T-helper 2 cell treated with Interferon-gamma antibody and Interleukin-4, amounts not matched to agents 5 μg/mL and 100 μg/mL, for 36 hours (primary cell): ENCODE measurements at regions not wholly inside any gene's neighbourhood (a gene's known extent, or its start where the extent isn't known, plus 50 kb on each side); places are given as distances from the start of the nearest gene placed in this dataset.

ENCODE experiments used
- DNase-seq: peaks from one replicate; pipeline ENCODE4 v3.0.0; 2021; ENCODE audit warnings: low spot score
- H3K27ac Mint-ChIP-seq: one replicate; pipeline ENCODE4 v1.8.0; 2021; ENCODE audit warnings: mild to moderate bottlenecking, mixed read lengths
- H3K27me3 Mint-ChIP-seq: one replicate; pipeline ENCODE4 v1.8.0; 2021; ENCODE audit warnings: low read depth, mixed read lengths
- H3K36me3 Mint-ChIP-seq: one replicate; pipeline ENCODE4 v1.8.0; 2021; ENCODE audit warnings: low read depth, mixed read lengths
- H3K4me1 Mint-ChIP-seq: one replicate; pipeline ENCODE4 v1.8.0; 2021; ENCODE audit warnings: low read depth, mixed read lengths
- H3K4me3 Mint-ChIP-seq: one replicate; pipeline ENCODE4 v1.8.0; 2022; ENCODE audit warnings: mild to moderate bottlenecking, moderate library complexity, mixed read lengths
- H3K9me3 Mint-ChIP-seq: one replicate; pipeline ENCODE4 v1.8.0; 2021; ENCODE audit warnings: mixed read lengths

DNA sequence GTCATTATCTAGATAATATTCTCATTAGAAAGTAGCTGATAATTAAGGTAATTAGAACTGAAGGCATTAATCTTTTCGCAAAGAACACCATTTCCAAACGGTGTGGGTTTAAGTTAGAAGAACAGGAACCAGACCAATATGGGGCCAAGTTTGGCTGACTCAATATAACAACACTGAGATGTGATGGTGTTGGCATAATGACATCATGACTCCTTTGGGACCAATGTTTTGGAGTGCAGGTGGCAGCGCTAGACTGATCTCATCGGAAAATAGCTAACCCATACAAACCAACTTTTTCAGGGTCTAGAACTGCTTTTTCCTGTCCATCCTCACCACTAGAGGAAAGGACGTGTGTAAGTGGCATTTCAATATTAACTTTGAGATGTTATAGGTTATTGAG lies 1171.7 kb upstream of the ZEB2 start:
- Mint-ChIP-seq H3K9me3 (no peaks in the 10 kb centered on the region), H3K4me3 (no peak overlapping the region), H3K27ac (no peak overlapping the region), H3K4me1 (no peaks in the 10 kb centered on the region), H3K27me3 (no peaks in the 10 kb centered on the region), H3K36me3 (no peaks in the 10 kb centered on the region)
- DNase-seq: no peak

DNA sequence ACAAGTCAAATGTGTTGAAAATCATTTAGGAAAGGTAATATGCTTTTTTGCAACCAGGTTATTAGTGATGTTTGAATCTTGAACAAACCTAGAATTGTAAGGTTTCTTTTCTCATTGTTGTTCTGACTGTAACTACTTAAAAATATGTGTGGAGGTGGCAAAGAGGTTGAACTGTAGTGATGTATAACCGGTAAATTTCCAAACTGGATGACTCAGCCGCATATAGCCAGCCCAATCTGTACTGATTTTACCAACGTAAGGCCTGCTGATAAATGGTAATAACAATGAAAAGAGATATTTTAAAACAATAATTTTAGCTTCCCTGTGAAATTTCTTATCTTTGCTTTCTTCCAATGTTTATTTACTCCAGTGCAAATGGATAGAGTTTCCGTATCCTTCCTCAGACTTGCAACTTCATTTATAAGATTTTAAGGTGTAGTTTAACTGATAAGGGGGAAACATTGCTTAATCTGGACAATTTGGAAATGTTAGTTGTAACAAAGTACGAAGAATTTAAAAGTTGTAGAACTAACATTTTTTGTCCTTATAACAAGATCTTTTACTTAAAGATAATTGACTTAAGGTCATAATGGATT lies 1170.4 kb upstream of the ZEB2 start:
- no peaks in the 10 kb centered on the region for H3K36me3 Mint-ChIP-seq
- DNase-seq: no peak
- H3K4me1 Mint-ChIP-seq: no peaks in the 10 kb centered on the region
- no peaks in the 10 kb centered on the region for H3K9me3 Mint-ChIP-seq
- no peak overlapping the region for H3K27ac Mint-ChIP-seq
- no peak overlapping the region for H3K4me3 Mint-ChIP-seq
- H3K27me3 Mint-ChIP-seq: no peaks in the 10 kb centered on the region

GRCh38 chr2:145689277-145689676 lies 1169.4 kb upstream of the ZEB2 start:
- no peak for DNase-seq
- H3K36me3 Mint-ChIP-seq: no peaks in the 10 kb centered on the region
- H3K27ac Mint-ChIP-seq: no peak overlapping the region
- no peaks in the 10 kb centered on the region for H3K9me3 Mint-ChIP-seq
- H3K27me3 Mint-ChIP-seq: no peaks in the 10 kb centered on the region
- H3K4me3 Mint-ChIP-seq: no peak overlapping the region
- no peaks in the 10 kb centered on the region for H3K4me1 Mint-ChIP-seq

DNA sequence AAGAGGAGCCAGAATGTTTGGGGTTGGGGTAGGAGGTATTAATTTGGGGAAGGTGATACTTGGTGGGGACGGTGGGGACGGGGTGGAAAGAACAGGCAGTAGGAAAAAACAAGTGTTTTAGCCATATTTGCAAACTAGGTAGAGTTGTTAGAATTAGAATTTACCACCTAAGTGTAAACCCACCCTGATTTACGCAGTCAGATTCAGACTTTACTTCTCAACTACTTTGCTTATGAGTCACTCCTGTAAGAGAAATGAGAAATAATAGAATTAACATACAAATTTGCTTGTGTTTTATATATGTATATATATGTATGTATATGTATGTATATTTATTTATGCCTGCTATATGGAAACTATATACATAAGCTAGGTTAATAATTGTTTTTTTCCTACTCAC lies 1168.2 kb upstream of the ZEB2 start:
- H3K4me1 Mint-ChIP-seq: no peaks in the 10 kb centered on the region

GRCh38 chr2:145687442-145688134 lies 1167.7 kb upstream of the ZEB2 start:
- no peaks in the 10 kb centered on the region for H3K4me1 Mint-ChIP-seq
- no peaks in the 10 kb centered on the region for H3K36me3 Mint-ChIP-seq
- no peaks in the 10 kb centered on the region for H3K9me3 Mint-ChIP-seq
- no peak overlapping the region for H3K27ac Mint-ChIP-seq
- no peak for DNase-seq
- no peak overlapping the region for H3K4me3 Mint-ChIP-seq
- no peaks in the 10 kb centered on the region for H3K27me3 Mint-ChIP-seq

More for the DNA sequence above, 1168.2 kb upstream of the ZEB2 start:
- Mint-ChIP-seq H3K9me3 (no peaks in the 10 kb centered on the region), H3K27ac (no peak overlapping the region), H3K27me3 (no peaks in the 10 kb centered on the region), H3K36me3 (no peaks in the 10 kb centered on the region), H3K4me3 (no peak overlapping the region)
- no peak for DNase-seq

DNA sequence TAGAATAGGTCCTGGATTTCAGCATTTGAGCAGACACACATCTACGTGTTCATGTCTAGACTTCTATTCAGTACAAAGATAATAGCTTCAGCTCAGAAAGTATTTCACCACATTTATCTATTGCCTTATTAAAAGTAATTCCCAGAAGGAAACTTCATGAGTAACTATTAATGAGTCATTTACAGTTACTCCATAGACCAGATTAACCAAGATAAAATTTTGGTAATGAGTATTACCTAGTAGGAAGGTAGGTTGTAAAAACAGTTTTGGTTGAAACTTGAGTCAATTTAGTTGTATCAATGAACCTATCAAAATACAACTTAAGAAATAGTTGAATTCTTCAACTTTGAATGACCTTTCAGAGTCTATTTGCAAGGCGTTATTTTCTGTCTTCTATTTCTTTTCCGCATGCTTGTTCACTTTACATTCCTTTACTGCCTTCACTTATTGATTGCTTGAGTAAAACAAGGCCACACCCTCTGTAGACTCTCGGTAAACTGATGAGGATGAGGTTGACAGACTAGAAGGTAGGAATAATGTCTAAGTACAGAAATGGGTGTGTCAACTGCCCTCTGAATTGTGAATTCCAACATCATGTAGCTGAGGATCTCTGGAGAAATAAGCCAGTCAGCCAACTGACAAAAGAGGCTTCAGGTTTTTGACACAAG lies 1165.6 kb upstream of the ZEB2 start:
- Mint-ChIP-seq H3K9me3 (no peaks in the 10 kb centered on the region), H3K27me3 (no peaks in the 10 kb centered on the region), H3K27ac (no peak overlapping the region), H3K36me3 (no peaks in the 10 kb centered on the region), H3K4me3 (no peak overlapping the region), H3K4me1 (no peaks in the 10 kb centered on the region)
- DNase-seq: no peak

GRCh38 chr2:145682546-145683157 lies 1162.7 kb upstream of the ZEB2 start:
- H3K27me3 Mint-ChIP-seq: no peaks in the 10 kb centered on the region
- H3K4me3 Mint-ChIP-seq: no peak overlapping the region
- no peak for DNase-seq
- H3K36me3 Mint-ChIP-seq: no peaks in the 10 kb centered on the region
- no peak overlapping the region for H3K27ac Mint-ChIP-seq
- no peaks in the 10 kb centered on the region for H3K4me1 Mint-ChIP-seq
- H3K9me3 Mint-ChIP-seq: no peaks in the 10 kb centered on the region

GRCh38 chr2:145680276-145680675 lies 1160.4 kb upstream of the ZEB2 start:
- no peak for DNase-seq
- no peak overlapping the region for H3K27ac Mint-ChIP-seq
- no peak overlapping the region for H3K4me3 Mint-ChIP-seq
- H3K9me3 Mint-ChIP-seq: no peaks in the 10 kb centered on the region
- no peaks in the 10 kb centered on the region for H3K4me1 Mint-ChIP-seq
- no peaks in the 10 kb centered on the region for H3K27me3 Mint-ChIP-seq
- no peaks in the 10 kb centered on the region for H3K36me3 Mint-ChIP-seq

DNA sequence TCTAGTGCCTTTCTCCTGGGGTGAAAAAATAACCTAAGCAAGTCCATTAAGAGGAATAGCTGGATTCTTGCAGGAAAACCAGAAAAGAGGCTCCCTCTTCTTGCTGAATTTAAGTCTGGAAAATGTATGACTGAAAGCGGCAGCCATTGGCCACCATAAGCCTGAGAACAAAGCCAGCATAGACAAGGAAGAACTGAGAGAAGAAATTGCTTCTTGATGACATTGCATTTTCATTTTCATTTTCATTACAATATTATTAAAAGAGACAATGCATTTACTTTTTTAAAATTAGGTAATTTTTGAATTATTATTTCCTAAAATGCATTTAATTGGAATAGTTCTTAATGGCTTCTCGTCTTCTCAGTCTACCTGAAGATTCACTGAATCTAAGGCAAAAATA lies 1157.5 kb upstream of the ZEB2 start:
- H3K4me3 Mint-ChIP-seq: no peak overlapping the region
- no peak for DNase-seq
- no peaks in the 10 kb centered on the region for H3K9me3 Mint-ChIP-seq
- no peak overlapping the region for H3K27ac Mint-ChIP-seq
- no peaks in the 10 kb centered on the region for H3K27me3 Mint-ChIP-seq
- no peaks in the 10 kb centered on the region for H3K4me1 Mint-ChIP-seq
- H3K36me3 Mint-ChIP-seq: no peaks in the 10 kb centered on the region

DNA sequence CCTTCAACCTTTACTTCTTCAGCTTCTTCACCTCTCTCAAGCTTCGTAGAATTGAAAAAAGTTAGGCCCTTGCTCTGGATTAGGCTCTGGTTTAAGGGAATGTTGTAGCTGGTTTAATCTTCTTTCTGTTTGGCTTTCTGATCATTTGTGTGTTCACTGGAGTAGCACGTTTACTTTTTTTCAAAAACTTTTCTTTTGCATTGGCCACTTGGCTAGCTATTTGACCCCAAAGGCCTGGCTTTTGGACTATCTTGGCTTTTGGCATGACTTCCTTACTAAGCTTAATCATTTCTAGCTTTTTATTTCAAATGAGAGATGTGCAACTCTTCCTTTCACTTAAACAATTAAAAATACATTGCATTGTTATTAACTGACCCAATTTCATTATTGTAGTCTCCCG lies 1154.8 kb upstream of the ZEB2 start:
- no peaks in the 10 kb centered on the region for H3K36me3 Mint-ChIP-seq
- H3K9me3 Mint-ChIP-seq: no peaks in the 10 kb centered on the region
- no peak overlapping the region for H3K27ac Mint-ChIP-seq
- no peak for DNase-seq
- no peak overlapping the region for H3K4me3 Mint-ChIP-seq
- H3K4me1 Mint-ChIP-seq: no peaks in the 10 kb centered on the region
- no peaks in the 10 kb centered on the region for H3K27me3 Mint-ChIP-seq

DNA sequence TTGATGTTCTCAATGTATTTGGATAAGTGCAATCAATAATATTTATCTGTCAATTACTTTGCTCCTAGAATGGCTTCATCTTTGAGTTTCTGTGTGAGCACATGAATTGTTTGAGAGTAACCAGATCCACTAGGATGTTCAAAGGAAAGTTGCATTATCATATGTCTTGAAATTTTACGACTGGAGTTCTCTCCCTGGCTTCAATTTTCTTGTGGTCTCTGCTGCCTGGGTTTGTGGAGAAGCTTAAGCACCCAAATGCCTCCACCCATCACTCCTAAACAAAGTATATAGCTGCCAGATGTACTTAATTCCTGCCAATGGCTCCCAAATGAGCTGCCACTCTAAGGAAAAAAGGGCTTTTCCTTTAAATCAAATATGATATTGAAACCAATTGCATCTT lies 1149.4 kb upstream of the ZEB2 start:
- DNase-seq: no peak
- Mint-ChIP-seq H3K36me3 (no peaks in the 10 kb centered on the region), H3K4me3 (no peak overlapping the region), H3K27me3 (no peaks in the 10 kb centered on the region), H3K9me3 (no peaks in the 10 kb centered on the region), H3K27ac (no peak overlapping the region), H3K4me1 (no peaks in the 10 kb centered on the region)

GRCh38 chr2:145666552-145666951 lies 1146.6 kb upstream of the ZEB2 start:
- no peak for DNase-seq
- Mint-ChIP-seq H3K36me3 (no peaks in the 10 kb centered on the region), H3K27me3 (no peaks in the 10 kb centered on the region), H3K9me3 (no peaks in the 10 kb centered on the region), H3K4me1 (no peaks in the 10 kb centered on the region), H3K4me3 (no peak overlapping the region), H3K27ac (no peak overlapping the region)

GRCh38 chr2:145657265-145657664 lies 1137.3 kb upstream of the ZEB2 start:
- Mint-ChIP-seq H3K4me3 (no peak overlapping the region), H3K36me3 (no peaks in the 10 kb centered on the region), H3K27me3 (no peaks in the 10 kb centered on the region), H3K4me1 (no peaks in the 10 kb centered on the region), H3K27ac (no peak overlapping the region), H3K9me3 (no peaks in the 10 kb centered on the region)
- no peak for DNase-seq

GRCh38 chr2:145655165-145655765 lies 1135.3 kb upstream of the ZEB2 start:
- no peaks in the 10 kb centered on the region for H3K36me3 Mint-ChIP-seq
- no peak overlapping the region for H3K4me3 Mint-ChIP-seq
- no peak overlapping the region for H3K27ac Mint-ChIP-seq
- DNase-seq: no peak
- H3K9me3 Mint-ChIP-seq: no peaks in the 10 kb centered on the region
- no peaks in the 10 kb centered on the region for H3K4me1 Mint-ChIP-seq
- no peaks in the 10 kb centered on the region for H3K27me3 Mint-ChIP-seq
